Uterus (tissue), 2 donors: ENCODE measurements at regions not wholly inside any gene's neighbourhood (a gene's known extent, or its start where the extent isn't known, plus 50 kb on each side); places are given as distances from the start of the nearest gene placed in this dataset.

Source experiments
- CTCF ChIP-seq, 4 experiments: fragments of 200-600 bp in 2 of 4; fragments of 450-650 bp in 2 of 4; sonication (generic) in 2 of 4; IDR thresholded peaks; one replicate each; pipeline ENCODE4 v1.5.1; 2016 to 2019; ENCODE audit warnings: antibody characterized with exemption in 4 of 4, mild to moderate bottlenecking in 2 of 4, moderate library complexity in 1 of 4
- POLR2A ChIP-seq, 2 donors: fragments of 450-650 bp; IDR thresholded peaks; one replicate each; pipeline ENCODE4 v1.6.1; 2016; ENCODE audit warnings: antibody characterized with exemption in 2 of 2, mild to moderate bottlenecking in 1 of 2, moderate library complexity in 1 of 2

GRCh38 chrX:115957862-115958490 lies 212.6 kb upstream of the AGTR2 start:
- no peak for TF ChIP-seq CTCF (IDR thresholded peaks at IDR 0.05)
- no peak for TF ChIP-seq POLR2A (IDR thresholded peaks at IDR 0.05)
